ENCODE measurements at regions not wholly inside any gene's neighbourhood (a gene's known extent, or its start where the extent isn't known, plus 50 kb on each side); places are given as distances from the start of the nearest gene placed in this dataset.

DNA sequence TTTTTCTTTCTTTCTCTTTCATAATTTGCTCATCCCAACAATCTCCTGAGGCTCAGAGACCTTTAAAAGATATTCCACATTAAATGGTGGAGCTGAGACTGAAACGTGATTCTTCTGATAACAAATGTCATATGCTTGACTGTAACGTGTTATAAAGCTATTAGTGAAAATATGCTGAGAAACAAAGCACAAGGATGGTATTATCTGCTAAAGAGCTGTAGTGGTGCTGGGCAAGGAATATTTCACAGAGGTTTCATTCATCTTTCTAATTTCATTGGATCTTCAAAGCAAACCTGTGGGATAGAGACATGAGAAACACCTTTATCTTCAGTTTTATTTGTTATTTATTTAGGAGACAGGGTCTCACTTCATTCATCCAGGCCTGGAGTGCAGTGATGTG lies 98.1 kb upstream of the WLS start:
- DNase-seq (no peak), ATAC-seq (ENCODE audit: low read depth in 2 of 2) (no peak)
- Histone ChIP-seq H3K36me3 (ENCODE audit: control insufficient read depth, insufficient read depth, low read length) (no peaks in the 10 kb centered on the region), H3K4me3 (ENCODE audit: low read depth, low read length) (no peak overlapping the region), H3K27ac (ENCODE audit: insufficient read depth, low read length, poor library complexity, severe bottlenecking) (no peak overlapping the region), H3K4me1 (ENCODE audit: control insufficient read depth, insufficient read depth, low read length, poor library complexity, severe bottlenecking) (no peaks in the 10 kb centered on the region), H3K27me3 (ENCODE audit: control insufficient read depth, insufficient read depth, low read length) (no peaks in the 10 kb centered on the region), H3K9me3 (ENCODE audit: control insufficient read depth in 2 of 2, low read length in 2 of 2) (no peaks in the 10 kb centered on the region)
- Mint-ChIP-seq H3K4me1 (no peaks in the 10 kb centered on the region), H3K36me3 (no peaks in the 10 kb centered on the region), H3K9me3 (peaks cover 0 to 7% (median 0%) of the 10 kb centered on the region in 7 donors), H3K27ac (no peak overlapping the region), H3K27me3 (no peaks in the 10 kb centered on the region), H3K4me3 (no peak overlapping the region)

DNA sequence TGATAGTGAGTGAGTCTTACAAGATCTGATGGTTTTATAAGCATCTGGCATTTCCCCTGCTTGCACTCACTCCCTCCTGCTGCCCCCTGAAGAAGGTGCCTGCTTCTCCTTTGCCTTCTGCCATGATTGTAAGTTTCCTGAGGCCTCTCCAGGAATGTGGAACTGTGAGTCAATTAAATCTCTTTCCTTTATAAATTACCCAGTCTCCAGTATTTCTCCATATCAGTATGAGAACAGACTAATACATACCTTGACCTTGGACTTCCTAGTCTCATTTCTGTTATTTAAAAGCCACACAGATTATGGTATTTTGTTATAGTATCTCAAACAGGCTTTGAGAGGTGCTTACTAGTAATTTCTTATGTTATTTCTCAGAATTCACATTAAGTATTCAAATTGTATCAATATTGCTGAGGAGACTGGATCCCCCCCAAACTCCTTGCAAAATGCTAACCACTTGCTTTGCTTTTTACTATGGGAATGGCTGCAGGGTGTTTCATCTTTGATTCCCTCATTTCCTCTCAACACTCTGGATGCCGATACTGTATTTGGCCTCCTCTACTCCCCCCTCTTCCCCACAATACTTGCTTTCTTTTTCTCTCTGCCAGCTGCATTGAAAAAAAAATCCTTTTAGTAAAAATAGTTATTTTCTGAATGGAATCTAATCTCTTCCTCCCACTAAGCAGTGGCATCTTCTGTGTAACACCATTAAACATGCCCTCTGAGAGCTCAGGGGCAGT lies 96.9 kb upstream of the WLS start:
- no peaks in the 10 kb centered on the region for H3K36me3 Mint-ChIP-seq
- no peak overlapping the region for H3K4me3 ChIP-seq (ENCODE audit: low read depth, low read length)
- DNase-seq (no peak), ATAC-seq (ENCODE audit: low read depth in 2 of 2) (no peak)
- H3K4me3 Mint-ChIP-seq, result no peak overlapping the region
- no peaks in the 10 kb centered on the region for H3K36me3 ChIP-seq (ENCODE audit: control insufficient read depth, insufficient read depth, low read length)
- no peak overlapping the region for H3K27ac Mint-ChIP-seq
- no peaks in the 10 kb centered on the region for H3K4me1 Mint-ChIP-seq
- H3K27ac ChIP-seq (ENCODE audit: insufficient read depth, low read length, poor library complexity, severe bottlenecking), result no peak overlapping the region
- no peaks in the 10 kb centered on the region for H3K27me3 ChIP-seq (ENCODE audit: control insufficient read depth, insufficient read depth, low read length)
- no peaks in the 10 kb centered on the region for H3K27me3 Mint-ChIP-seq
- no peaks in the 10 kb centered on the region for H3K4me1 ChIP-seq (ENCODE audit: control insufficient read depth, insufficient read depth, low read length, poor library complexity, severe bottlenecking)
- H3K9me3 Mint-ChIP-seq, result peaks cover 0 to 7% (median 0%) of the 10 kb centered on the region in 7 donors
- H3K9me3 ChIP-seq (ENCODE audit: control insufficient read depth in 2 of 2, low read length in 2 of 2), result no peaks in the 10 kb centered on the region

DNA sequence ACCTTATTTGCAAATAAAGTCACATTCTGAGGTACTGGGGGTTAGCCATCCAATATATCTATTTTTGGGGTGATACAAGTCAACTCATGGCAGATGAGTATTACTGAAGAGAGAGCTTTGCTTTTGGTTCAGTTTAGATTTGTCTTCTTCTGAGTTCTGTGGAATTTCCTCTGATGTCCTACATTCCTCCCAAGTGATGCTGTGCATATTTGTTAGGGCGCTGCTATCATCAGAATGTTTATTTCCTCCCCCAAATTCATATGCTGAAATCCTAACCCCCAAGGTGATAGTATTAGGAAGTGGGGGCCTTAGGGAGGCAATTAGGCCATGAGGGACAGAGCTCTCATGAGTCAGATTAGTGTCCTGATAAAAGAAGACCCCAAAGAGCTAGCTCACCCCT lies 96.2 kb upstream of the WLS start:
- no peak overlapping the region for H3K4me3 Mint-ChIP-seq
- H3K4me1 Mint-ChIP-seq, result no peaks in the 10 kb centered on the region
- H3K27ac Mint-ChIP-seq, result no peak overlapping the region

GRCh38 chr1:68327414-68327813 lies 95.1 kb upstream of the WLS start:
- H3K4me3 ChIP-seq (ENCODE audit: low read depth, low read length), result no peak overlapping the region
- H3K27me3 ChIP-seq (ENCODE audit: control insufficient read depth, insufficient read depth, low read length), result no peaks in the 10 kb centered on the region
- Mint-ChIP-seq H3K9me3 (peaks cover 0 to 1% (median 0%) of the 10 kb centered on the region in 7 donors), H3K27ac (no peak overlapping the region), H3K4me3 (no peak overlapping the region), H3K27me3 (no peaks in the 10 kb centered on the region), H3K4me1 (no peaks in the 10 kb centered on the region), H3K36me3 (no peaks in the 10 kb centered on the region)
- no peaks in the 10 kb centered on the region for H3K4me1 ChIP-seq (ENCODE audit: control insufficient read depth, insufficient read depth, low read length, poor library complexity, severe bottlenecking)
- ATAC-seq (ENCODE audit: low read depth in 2 of 2) (no peak), DNase-seq (no peak)
- H3K27ac ChIP-seq (ENCODE audit: insufficient read depth, low read length, poor library complexity, severe bottlenecking), result no peak overlapping the region
- no peaks in the 10 kb centered on the region for H3K9me3 ChIP-seq (ENCODE audit: control insufficient read depth in 2 of 2, low read length in 2 of 2)
- no peaks in the 10 kb centered on the region for H3K36me3 ChIP-seq (ENCODE audit: control insufficient read depth, insufficient read depth, low read length)

More for the DNA sequence above, 96.2 kb upstream of the WLS start:
- no peak for ATAC-seq (ENCODE audit: low read depth in 2 of 2)
- Mint-ChIP-seq H3K36me3 (no peaks in the 10 kb centered on the region), H3K27me3 (no peaks in the 10 kb centered on the region), H3K9me3 (peaks cover 0 to 7% (median 0%) of the 10 kb centered on the region in 7 donors)
- Histone ChIP-seq H3K4me3 (ENCODE audit: low read depth, low read length) (no peak overlapping the region), H3K36me3 (ENCODE audit: control insufficient read depth, insufficient read depth, low read length) (no peaks in the 10 kb centered on the region), H3K9me3 (ENCODE audit: control insufficient read depth in 2 of 2, low read length in 2 of 2) (no peaks in the 10 kb centered on the region), H3K27ac (ENCODE audit: insufficient read depth, low read length, poor library complexity, severe bottlenecking) (no peak overlapping the region), H3K4me1 (ENCODE audit: control insufficient read depth, insufficient read depth, low read length, poor library complexity, severe bottlenecking) (no peaks in the 10 kb centered on the region), H3K27me3 (ENCODE audit: control insufficient read depth, insufficient read depth, low read length) (no peaks in the 10 kb centered on the region)
- no peak for DNase-seq

DNA sequence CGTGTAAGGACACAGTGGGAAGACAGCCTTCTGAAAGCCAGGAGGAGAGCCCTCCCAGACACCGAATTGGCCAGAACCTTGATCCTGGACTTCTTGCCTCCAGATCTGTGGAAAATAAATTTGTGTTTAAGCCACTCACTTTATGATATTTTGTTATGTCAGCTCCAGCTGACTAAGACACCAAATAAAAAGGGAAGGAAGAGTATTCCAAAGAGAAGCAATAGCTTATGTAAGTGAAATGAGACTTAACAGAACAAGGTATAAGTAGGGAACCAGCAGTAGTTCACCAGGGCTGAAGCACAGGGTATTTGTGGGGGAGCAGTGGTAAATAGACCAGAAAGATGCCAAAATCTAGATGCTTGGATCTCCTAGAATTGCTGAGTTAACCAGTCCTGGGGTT lies 94.2 kb upstream of the WLS start:
- ATAC-seq (ENCODE audit: low read depth in 2 of 2) (no peak), DNase-seq (no peak)
- Histone ChIP-seq H3K27ac (ENCODE audit: insufficient read depth, low read length, poor library complexity, severe bottlenecking) (no peak overlapping the region), H3K4me1 (ENCODE audit: control insufficient read depth, insufficient read depth, low read length, poor library complexity, severe bottlenecking) (no peaks in the 10 kb centered on the region), H3K4me3 (ENCODE audit: low read depth, low read length) (no peak overlapping the region), H3K27me3 (ENCODE audit: control insufficient read depth, insufficient read depth, low read length) (no peaks in the 10 kb centered on the region), H3K9me3 (ENCODE audit: control insufficient read depth in 2 of 2, low read length in 2 of 2) (no peaks in the 10 kb centered on the region), H3K36me3 (ENCODE audit: control insufficient read depth, insufficient read depth, low read length) (no peaks in the 10 kb centered on the region)
- Mint-ChIP-seq H3K4me1 (no peaks in the 10 kb centered on the region), H3K9me3 (peaks cover 0 to 1% (median 0%) of the 10 kb centered on the region in 7 donors), H3K36me3 (no peaks in the 10 kb centered on the region), H3K27me3 (no peaks in the 10 kb centered on the region), H3K4me3 (no peak overlapping the region), H3K27ac (no peak overlapping the region)

DNA sequence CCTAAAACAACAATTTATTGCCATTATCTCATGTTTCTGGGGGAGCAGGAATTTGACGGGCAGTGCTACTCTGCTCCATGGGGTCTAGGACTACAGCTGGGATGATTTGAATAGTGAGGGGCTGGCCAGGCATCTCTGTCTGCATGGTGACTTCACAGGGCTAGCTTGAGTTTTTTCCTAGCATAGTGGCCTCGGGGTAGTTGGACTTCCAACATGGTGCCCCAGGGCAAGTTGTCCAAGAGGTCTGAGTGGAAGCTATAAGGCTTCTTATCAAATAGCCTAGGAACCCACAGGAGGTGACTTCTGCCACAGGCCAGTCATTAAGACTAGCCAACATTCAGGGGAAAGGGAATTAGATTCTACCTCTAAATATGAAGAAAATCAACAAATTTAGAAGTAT lies 92.0 kb upstream of the WLS start:
- Mint-ChIP-seq H3K27ac (no peak overlapping the region), H3K9me3 (peaks cover 0 to 2% (median 0%) of the 10 kb centered on the region in 7 donors), H3K36me3 (no peaks in the 10 kb centered on the region), H3K27me3 (no peaks in the 10 kb centered on the region), H3K4me1 (no peaks in the 10 kb centered on the region), H3K4me3 (no peak overlapping the region)
- Histone ChIP-seq H3K4me1 (ENCODE audit: control insufficient read depth, insufficient read depth, low read length, poor library complexity, severe bottlenecking) (no peaks in the 10 kb centered on the region), H3K27me3 (ENCODE audit: control insufficient read depth, insufficient read depth, low read length) (no peaks in the 10 kb centered on the region), H3K27ac (ENCODE audit: insufficient read depth, low read length, poor library complexity, severe bottlenecking) (no peak overlapping the region), H3K9me3 (ENCODE audit: control insufficient read depth in 2 of 2, low read length in 2 of 2) (no peaks in the 10 kb centered on the region), H3K36me3 (ENCODE audit: control insufficient read depth, insufficient read depth, low read length) (no peaks in the 10 kb centered on the region), H3K4me3 (ENCODE audit: low read depth, low read length) (no peak overlapping the region)
- DNase-seq (no peak), ATAC-seq (ENCODE audit: low read depth in 2 of 2) (no peak)

DNA sequence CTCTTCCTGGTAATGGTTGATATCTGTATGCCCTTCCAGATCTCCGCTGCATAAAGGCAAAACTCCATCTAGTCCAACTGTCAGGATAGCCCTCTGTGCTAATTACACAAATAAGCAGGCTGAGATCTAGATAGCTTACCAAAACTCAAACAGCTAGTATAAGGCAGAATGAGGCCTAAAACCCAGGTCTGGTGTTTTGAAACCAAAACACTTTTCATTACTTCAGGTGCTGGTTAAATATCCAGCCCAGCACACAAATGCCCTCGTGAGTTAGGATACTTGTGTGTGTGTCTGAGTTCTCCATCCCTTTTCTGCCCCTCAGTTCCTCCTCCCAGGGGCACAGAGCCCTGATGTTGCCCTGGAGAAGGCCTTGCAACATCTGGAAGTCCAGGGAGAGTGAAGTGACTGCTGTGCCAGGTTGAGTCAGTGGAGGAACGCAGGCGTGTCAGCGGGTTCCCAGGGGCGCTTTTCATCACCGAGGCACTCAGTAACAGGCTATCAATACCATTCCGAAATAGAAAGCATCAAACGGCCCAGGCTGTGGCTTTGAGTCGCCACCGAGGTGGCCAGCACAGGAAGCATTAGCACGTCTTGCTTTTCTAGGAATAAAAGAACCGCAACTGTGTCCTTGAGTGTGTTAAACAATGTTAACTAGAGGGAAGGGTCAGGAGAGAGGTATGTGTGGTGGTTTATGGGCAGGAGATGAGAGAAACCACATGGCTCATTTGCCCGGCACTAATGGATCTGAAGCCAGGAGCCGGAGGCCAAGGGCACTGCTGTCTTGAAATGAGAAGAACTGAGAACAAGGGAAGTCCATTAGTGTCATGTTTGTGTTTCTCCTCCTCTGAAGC lies 90.7 kb upstream of the WLS start:
- Histone ChIP-seq H3K4me3 (ENCODE audit: low read depth, low read length) (no peak overlapping the region), H3K27me3 (ENCODE audit: control insufficient read depth, insufficient read depth, low read length) (no peaks in the 10 kb centered on the region), H3K9me3 (ENCODE audit: control insufficient read depth in 2 of 2, low read length in 2 of 2) (no peaks in the 10 kb centered on the region), H3K27ac (ENCODE audit: insufficient read depth, low read length, poor library complexity, severe bottlenecking) (no peak overlapping the region), H3K36me3 (ENCODE audit: control insufficient read depth, insufficient read depth, low read length) (no peaks in the 10 kb centered on the region), H3K4me1 (ENCODE audit: control insufficient read depth, insufficient read depth, low read length, poor library complexity, severe bottlenecking) (no peaks in the 10 kb centered on the region)
- Mint-ChIP-seq H3K36me3 (no peaks in the 10 kb centered on the region), H3K27me3 (no peaks in the 10 kb centered on the region), H3K4me3 (no peak overlapping the region), H3K27ac (peak overlapping the region in 1 of 3 donors; percentile 54), H3K9me3 (peaks cover 0 to 2% (median 0%) of the 10 kb centered on the region in 7 donors), H3K4me1 (no peaks in the 10 kb centered on the region)
- ATAC-seq (ENCODE audit: low read depth in 2 of 2) (no peak), DNase-seq (no peak)
